Fibroblast of lung (primary cell): ENCODE measurements at regions not wholly inside any gene's neighbourhood (a gene's known extent, or its start where the extent isn't known, plus 50 kb on each side); places are given as distances from the start of the nearest gene placed in this dataset.

Experiments used
- CTCF ChIP-seq, 2 donors: IDR thresholded peaks in 1 of 2; conservative IDR thresholded peaks in 1 of 2; 1 replicate in 1 of 2; 2 replicates in 1 of 2; pipeline ENCODE4 v1.5.1; 2011 to 2012; ENCODE audit warnings: low read length in 2 of 2, control low read depth in 1 of 2, inconsistent platforms in 1 of 2, low read depth in 1 of 2, mild to moderate bottlenecking in 1 of 2
- EZH2 ChIP-seq: IDR thresholded peaks from 2 replicates; pipeline ENCODE4 v1.5.1; 2012; ENCODE audit warnings: low read length, control low read depth, mild to moderate bottlenecking; ENCODE audit errors: missing control alignments

GRCh38 chr7:12984117-12984516 is 296.7 kb downstream of the ARL4A start:
- no peak for TF ChIP-seq EZH2
- no peak for TF ChIP-seq CTCF (conservative IDR thresholded peaks at IDR 0.05 in 1 of 2, IDR thresholded peaks at IDR 0.05 in 1 of 2; ENCODE audit: low read depth in 1 of 2, low read length in 2 of 2)
